ENCODE measurements at regions not wholly inside any gene's neighbourhood (a gene's known extent, or its start where the extent isn't known, plus 50 kb on each side); places are given as distances from the start of the nearest gene placed in this dataset.

GRCh38 chr6:54719131-54719530, 127.4 kb upstream of the FAM83B start:
- H3K9ac ChIP-seq (ENCODE audit: low read length), result no peak overlapping the region
- H3K4me1 ChIP-seq (ENCODE audit: insufficient read depth, low read length), result no peaks in the 10 kb centered on the region
- H3K36me3 ChIP-seq (ENCODE audit: insufficient read depth, low read length), result no peaks in the 10 kb centered on the region
- H3K27ac ChIP-seq (ENCODE audit: low read depth, low read length), result no peak overlapping the region
- no peaks in the 10 kb centered on the region for H3K9me3 ChIP-seq (ENCODE audit: low read length)
- no peak overlapping the region for H3K4me3 ChIP-seq (ENCODE audit: low read depth in 1 of 2, low read length in 2 of 2)
- no peaks in the 10 kb centered on the region for H3K27me3 ChIP-seq (ENCODE audit: control insufficient read depth in 1 of 2, insufficient read depth in 2 of 2, low read length in 2 of 2)

- Histone ChIP-seq H3K27ac (ENCODE audit: low read depth, low read length) (no peak overlapping the region), H3K9me3 (ENCODE audit: low read length) (no peaks in the 10 kb centered on the region), H3K27me3 (ENCODE audit: control insufficient read depth in 1 of 2, insufficient read depth in 2 of 2, low read length in 2 of 2) (no peaks in the 10 kb centered on the region), H3K4me1 (ENCODE audit: insufficient read depth, low read length) (no peaks in the 10 kb centered on the region), H3K9ac (ENCODE audit: low read length) (no peak overlapping the region), H3K4me3 (ENCODE audit: low read depth in 1 of 2, low read length in 2 of 2) (no peak overlapping the region), H3K36me3 (ENCODE audit: insufficient read depth, low read length) (no peaks in the 10 kb centered on the region)
These were observed 126.9 kb upstream of the FAM83B start for GRCh38 chr6:54719633-54720032.

GRCh38 chr6:54722328-54722727, 124.2 kb upstream of the FAM83B start:
- Histone ChIP-seq H3K9me3 (ENCODE audit: low read length) (no peaks in the 10 kb centered on the region), H3K9ac (ENCODE audit: low read length) (no peak overlapping the region), H3K27ac (ENCODE audit: low read depth, low read length) (no peak overlapping the region), H3K4me3 (ENCODE audit: low read depth in 1 of 2, low read length in 2 of 2) (no peak overlapping the region), H3K4me1 (ENCODE audit: insufficient read depth, low read length) (no peaks in the 10 kb centered on the region), H3K36me3 (ENCODE audit: insufficient read depth, low read length) (no peaks in the 10 kb centered on the region), H3K27me3 (ENCODE audit: control insufficient read depth in 1 of 2, insufficient read depth in 2 of 2, low read length in 2 of 2) (no peaks in the 10 kb centered on the region)

GRCh38 chr6:54729716-54730115, 116.9 kb upstream of the FAM83B start:
- Histone ChIP-seq H3K27me3 (ENCODE audit: control insufficient read depth in 1 of 2, insufficient read depth in 2 of 2, low read length in 2 of 2) (no peaks in the 10 kb centered on the region), H3K36me3 (ENCODE audit: insufficient read depth, low read length) (no peaks in the 10 kb centered on the region), H3K4me3 (ENCODE audit: low read depth in 1 of 2, low read length in 2 of 2) (no peak overlapping the region), H3K9me3 (ENCODE audit: low read length) (no peaks in the 10 kb centered on the region), H3K9ac (ENCODE audit: low read length) (no peak overlapping the region), H3K4me1 (ENCODE audit: insufficient read depth, low read length) (no peaks in the 10 kb centered on the region), H3K27ac (ENCODE audit: low read depth, low read length) (no peak overlapping the region)

- no peaks in the 10 kb centered on the region for H3K36me3 ChIP-seq (ENCODE audit: insufficient read depth, low read length)
- H3K27me3 ChIP-seq (ENCODE audit: control insufficient read depth in 1 of 2, insufficient read depth in 2 of 2, low read length in 2 of 2), result no peaks in the 10 kb centered on the region
- H3K4me3 ChIP-seq (ENCODE audit: low read depth in 1 of 2, low read length in 2 of 2), result no peak overlapping the region
- no peak overlapping the region for H3K9ac ChIP-seq (ENCODE audit: low read length)
- H3K9me3 ChIP-seq (ENCODE audit: low read length), result no peaks in the 10 kb centered on the region
- H3K4me1 ChIP-seq (ENCODE audit: insufficient read depth, low read length), result no peaks in the 10 kb centered on the region
- no peak overlapping the region for H3K27ac ChIP-seq (ENCODE audit: low read depth, low read length)
These were observed 115.6 kb upstream of the FAM83B start for GRCh38 chr6:54730767-54731630.

GRCh38 chr6:54737247-54737646, 109.3 kb upstream of the FAM83B start:
- Histone ChIP-seq H3K27ac (ENCODE audit: low read depth, low read length) (no peak overlapping the region), H3K9me3 (ENCODE audit: low read length) (no peaks in the 10 kb centered on the region), H3K27me3 (ENCODE audit: control insufficient read depth in 1 of 2, insufficient read depth in 2 of 2, low read length in 2 of 2) (no peaks in the 10 kb centered on the region), H3K4me1 (ENCODE audit: insufficient read depth, low read length) (no peaks in the 10 kb centered on the region), H3K9ac (ENCODE audit: low read length) (no peak overlapping the region), H3K36me3 (ENCODE audit: insufficient read depth, low read length) (no peaks in the 10 kb centered on the region), H3K4me3 (ENCODE audit: low read depth in 1 of 2, low read length in 2 of 2) (no peak overlapping the region)

- no peak overlapping the region for H3K27ac ChIP-seq (ENCODE audit: low read depth, low read length)
- H3K27me3 ChIP-seq (ENCODE audit: control insufficient read depth in 1 of 2, insufficient read depth in 2 of 2, low read length in 2 of 2), result no peaks in the 10 kb centered on the region
- no peaks in the 10 kb centered on the region for H3K4me1 ChIP-seq (ENCODE audit: insufficient read depth, low read length)
- no peak overlapping the region for H3K4me3 ChIP-seq (ENCODE audit: low read depth in 1 of 2, low read length in 2 of 2)
- no peaks in the 10 kb centered on the region for H3K9me3 ChIP-seq (ENCODE audit: low read length)
- no peaks in the 10 kb centered on the region for H3K36me3 ChIP-seq (ENCODE audit: insufficient read depth, low read length)
- H3K9ac ChIP-seq (ENCODE audit: low read length), result no peak overlapping the region
These were observed 98.6 kb upstream of the FAM83B start for GRCh38 chr6:54747955-54748354.

GRCh38 chr6:54754406-54754805, 92.2 kb upstream of the FAM83B start:
- Histone ChIP-seq H3K4me1 (ENCODE audit: insufficient read depth, low read length) (no peaks in the 10 kb centered on the region), H3K27ac (ENCODE audit: low read depth, low read length) (no peak overlapping the region), H3K36me3 (ENCODE audit: insufficient read depth, low read length) (no peaks in the 10 kb centered on the region), H3K4me3 (ENCODE audit: low read depth in 1 of 2, low read length in 2 of 2) (no peak overlapping the region), H3K9ac (ENCODE audit: low read length) (no peak overlapping the region), H3K9me3 (ENCODE audit: low read length) (no peaks in the 10 kb centered on the region), H3K27me3 (ENCODE audit: control insufficient read depth in 1 of 2, insufficient read depth in 2 of 2, low read length in 2 of 2) (no peaks in the 10 kb centered on the region)

- Histone ChIP-seq H3K4me1 (ENCODE audit: insufficient read depth, low read length) (no peaks in the 10 kb centered on the region), H3K4me3 (ENCODE audit: low read depth in 1 of 2, low read length in 2 of 2) (no peak overlapping the region), H3K27ac (ENCODE audit: low read depth, low read length) (no peak overlapping the region), H3K9ac (ENCODE audit: low read length) (no peak overlapping the region), H3K36me3 (ENCODE audit: insufficient read depth, low read length) (no peaks in the 10 kb centered on the region), H3K27me3 (ENCODE audit: control insufficient read depth in 1 of 2, insufficient read depth in 2 of 2, low read length in 2 of 2) (no peaks in the 10 kb centered on the region), H3K9me3 (ENCODE audit: low read length) (no peaks in the 10 kb centered on the region)
These were observed 88.2 kb upstream of the FAM83B start for GRCh38 chr6:54758340-54758739.

- Histone ChIP-seq H3K36me3 (ENCODE audit: insufficient read depth, low read length) (no peaks in the 10 kb centered on the region), H3K27ac (ENCODE audit: low read depth, low read length) (no peak overlapping the region), H3K9me3 (ENCODE audit: low read length) (no peaks in the 10 kb centered on the region), H3K4me1 (ENCODE audit: insufficient read depth, low read length) (no peaks in the 10 kb centered on the region), H3K9ac (ENCODE audit: low read length) (no peak overlapping the region), H3K27me3 (ENCODE audit: control insufficient read depth in 1 of 2, insufficient read depth in 2 of 2, low read length in 2 of 2) (no peaks in the 10 kb centered on the region), H3K4me3 (ENCODE audit: low read depth in 1 of 2, low read length in 2 of 2) (no peak overlapping the region)
These were observed 78.1 kb upstream of the FAM83B start for GRCh38 chr6:54768494-54768893.

- no peaks in the 10 kb centered on the region for H3K36me3 ChIP-seq (ENCODE audit: insufficient read depth, low read length)
- H3K4me1 ChIP-seq (ENCODE audit: insufficient read depth, low read length), result no peaks in the 10 kb centered on the region
- no peak overlapping the region for H3K9ac ChIP-seq (ENCODE audit: low read length)
These were observed 76.2 kb upstream of the FAM83B start for GRCh38 chr6:54770328-54770727.

GRCh38 chr6:54771968-54772367, 74.6 kb upstream of the FAM83B start:
- Histone ChIP-seq H3K4me3 (ENCODE audit: low read depth in 1 of 2, low read length in 2 of 2) (no peak overlapping the region), H3K4me1 (ENCODE audit: insufficient read depth, low read length) (no peaks in the 10 kb centered on the region), H3K27me3 (ENCODE audit: control insufficient read depth in 1 of 2, insufficient read depth in 2 of 2, low read length in 2 of 2) (no peaks in the 10 kb centered on the region), H3K27ac (ENCODE audit: low read depth, low read length) (no peak overlapping the region), H3K36me3 (ENCODE audit: insufficient read depth, low read length) (no peaks in the 10 kb centered on the region), H3K9me3 (ENCODE audit: low read length) (no peaks in the 10 kb centered on the region), H3K9ac (ENCODE audit: low read length) (no peak overlapping the region)

More at GRCh38 chr6:54770328-54770727, 76.2 kb upstream of the FAM83B start:
- Histone ChIP-seq H3K27ac (ENCODE audit: low read depth, low read length) (no peak overlapping the region), H3K4me3 (ENCODE audit: low read depth in 1 of 2, low read length in 2 of 2) (no peak overlapping the region), H3K9me3 (ENCODE audit: low read length) (no peaks in the 10 kb centered on the region), H3K27me3 (ENCODE audit: control insufficient read depth in 1 of 2, insufficient read depth in 2 of 2, low read length in 2 of 2) (no peaks in the 10 kb centered on the region)

Measured in muscle layer of colon (tissue), 2 donors.